ENCODE measurements at regions not wholly inside any gene's neighbourhood (a gene's known extent, or its start where the extent isn't known, plus 50 kb on each side); places are given as distances from the start of the nearest gene placed in this dataset.
"Not testable (repeated sequence)": the region's sequence is repeated elsewhere in the genome, so short reads cannot be mapped to it uniquely, and the experiment has no call there.

DNA sequence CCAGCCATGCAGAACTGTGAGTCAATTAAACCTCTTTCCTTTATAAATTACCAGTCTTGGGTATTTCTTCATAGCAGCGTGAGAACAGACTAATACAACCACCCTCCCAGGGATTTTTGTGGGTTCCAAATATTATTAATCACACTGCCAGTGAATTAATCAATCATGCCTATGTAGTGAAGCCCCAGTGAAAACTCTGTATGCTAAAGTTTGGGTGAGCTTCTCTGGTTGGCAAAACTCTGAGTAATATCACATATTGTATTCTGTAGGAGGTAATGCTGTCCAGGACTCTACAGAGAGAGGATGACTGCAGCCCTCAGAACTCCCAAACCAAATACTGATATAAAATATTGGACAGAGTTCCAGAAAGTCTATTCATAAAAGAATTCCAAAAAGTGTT is 216.9 kb downstream of the RPAP3 start:
- DNase-seq (ENCODE audit: low read depth): no peak

DNA sequence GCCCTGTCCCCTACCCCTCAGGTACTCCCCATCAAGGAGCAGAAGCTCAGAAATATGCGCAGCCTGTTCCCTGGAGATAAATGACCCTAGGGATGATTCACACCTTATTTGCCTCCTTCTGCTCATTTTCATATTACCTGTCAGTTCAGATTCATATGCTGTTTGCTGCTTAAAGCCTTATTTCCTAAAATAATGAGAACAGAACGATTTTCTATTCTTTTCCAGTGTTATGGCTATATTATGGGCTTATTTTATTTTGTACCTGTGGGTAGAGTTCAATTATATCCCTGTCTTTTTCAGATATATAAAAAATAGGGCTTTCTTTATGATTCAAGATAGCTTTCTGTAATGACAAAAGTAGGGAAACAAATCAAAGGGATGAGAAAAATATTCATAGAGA is 224.8 kb downstream of the RPAP3 start:
- DNase-seq (ENCODE audit: low read depth): no peak

DNA sequence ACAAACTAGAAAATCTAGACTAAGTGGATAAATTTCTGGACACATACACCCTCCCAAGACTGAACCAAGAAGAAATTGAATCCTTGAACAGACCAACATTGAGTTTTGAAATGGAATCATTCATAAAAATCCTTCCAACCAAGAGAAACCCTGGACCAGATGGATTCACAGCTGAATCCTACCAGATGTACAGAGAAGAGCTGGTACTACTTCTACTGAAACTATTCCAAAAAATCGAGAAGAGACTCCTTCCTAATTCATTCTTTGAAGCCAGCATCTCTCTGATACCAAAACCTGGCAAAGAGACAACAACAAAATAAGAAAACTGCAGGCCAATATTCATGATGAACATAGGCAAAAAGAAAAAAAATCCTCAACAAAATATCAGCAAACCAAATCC is 227.4 kb downstream of the RPAP3 start:
- DNase-seq (ENCODE audit: low read depth): no peak

DNA sequence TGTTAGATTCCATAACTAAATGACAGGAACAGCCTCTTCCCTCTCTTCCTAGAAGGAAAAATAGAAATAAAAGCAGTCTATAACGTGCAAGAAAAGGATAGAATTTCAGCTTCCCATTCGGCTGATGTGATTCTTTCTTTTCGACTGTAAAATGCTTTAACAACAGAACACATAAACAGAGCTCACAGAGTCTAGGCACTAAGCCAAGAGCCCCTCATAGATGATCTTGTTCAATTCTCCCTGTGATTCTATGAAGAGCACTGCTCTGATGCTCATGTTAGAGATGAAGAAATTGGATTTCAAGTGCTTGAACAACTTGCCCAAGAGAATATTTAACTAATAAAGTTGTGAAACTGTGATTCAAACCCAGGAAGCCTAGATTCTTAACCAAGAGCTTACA is 232.7 kb downstream of the RPAP3 start:
- no peak for DNase-seq (ENCODE audit: low read depth)

DNA sequence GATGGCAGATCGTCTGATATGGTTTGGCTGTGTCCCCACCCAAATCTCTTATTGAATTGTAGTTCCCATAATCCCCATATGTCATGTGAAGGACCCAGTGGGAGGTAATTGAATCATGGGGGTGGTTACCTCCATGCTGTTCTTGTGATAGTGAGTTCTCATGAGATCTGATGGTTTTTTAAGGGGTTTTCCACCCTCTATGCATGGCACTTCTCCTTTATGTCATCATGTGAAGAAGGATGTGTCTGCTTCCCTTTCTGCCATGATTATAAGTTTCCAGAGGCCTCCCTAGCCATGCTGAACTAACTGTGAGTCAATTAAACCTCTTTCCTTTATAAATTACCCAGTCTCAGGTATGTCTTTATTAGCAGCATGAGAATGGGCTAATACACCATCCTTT is 235.5 kb downstream of the RPAP3 start:
- not testable (repeated sequence) for DNase-seq (ENCODE audit: low read depth)

DNA sequence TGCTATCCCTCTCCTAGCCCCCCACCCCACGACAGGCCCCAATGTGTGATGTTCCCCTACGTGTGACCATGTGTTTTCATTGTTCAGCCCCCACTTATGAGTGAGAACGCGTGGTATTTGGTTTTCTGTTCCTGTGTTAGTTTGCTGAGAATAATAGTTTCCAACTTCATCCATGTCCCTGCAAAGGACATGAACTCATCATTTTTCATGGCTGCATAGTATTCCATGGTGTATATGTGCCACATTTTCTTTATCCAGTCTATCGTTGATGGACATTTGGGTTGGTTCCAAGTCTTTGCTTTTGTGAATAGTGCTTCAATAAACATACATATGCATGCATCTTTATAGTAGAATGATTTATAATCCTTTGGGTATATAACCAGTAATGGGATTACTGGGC is 241.9 kb downstream of the RPAP3 start:
- DNase-seq (ENCODE audit: low read depth): not testable (repeated sequence)

DNA sequence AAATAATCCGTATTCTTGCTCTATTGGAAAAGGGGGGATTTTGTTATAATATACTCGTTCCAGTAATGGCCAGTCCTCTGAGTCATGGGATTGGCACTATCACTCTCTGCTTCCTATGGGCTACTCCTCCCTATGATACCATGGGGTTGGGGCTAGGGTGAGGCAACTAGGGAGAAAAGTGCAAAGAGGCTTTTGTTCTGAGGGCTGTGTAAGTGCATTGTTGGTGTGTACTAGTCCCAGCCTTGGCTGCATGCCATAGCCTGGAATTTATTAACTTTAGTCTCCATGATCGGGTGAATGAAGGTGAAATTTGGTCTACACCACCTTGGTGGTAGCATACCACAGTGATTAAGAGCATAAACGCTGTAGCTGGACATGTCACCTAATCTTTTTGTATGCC is 247.6 kb downstream of the RPAP3 start:
- DNase-seq (ENCODE audit: low read depth): no peak

DNA sequence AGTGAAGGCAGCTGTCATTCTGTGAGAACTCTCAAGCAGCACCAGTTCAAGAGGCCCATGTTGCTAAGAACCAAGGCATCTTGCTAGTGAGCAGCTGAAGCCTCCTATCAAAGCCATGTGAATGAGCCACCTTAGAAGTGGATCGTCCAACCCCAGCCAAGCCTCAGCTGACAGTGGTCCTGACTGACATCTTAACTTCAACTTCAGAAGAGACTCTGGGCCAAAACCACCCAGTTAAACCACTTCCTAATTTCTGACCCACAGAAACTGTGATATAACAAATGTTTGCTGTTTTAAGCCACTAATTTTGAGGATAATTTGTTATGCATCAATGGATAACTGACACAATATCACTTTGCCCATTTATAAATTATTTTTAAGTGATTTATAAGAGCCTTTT is 256.0 kb downstream of the RPAP3 start:
- no peak for DNase-seq (ENCODE audit: low read depth)

DNA sequence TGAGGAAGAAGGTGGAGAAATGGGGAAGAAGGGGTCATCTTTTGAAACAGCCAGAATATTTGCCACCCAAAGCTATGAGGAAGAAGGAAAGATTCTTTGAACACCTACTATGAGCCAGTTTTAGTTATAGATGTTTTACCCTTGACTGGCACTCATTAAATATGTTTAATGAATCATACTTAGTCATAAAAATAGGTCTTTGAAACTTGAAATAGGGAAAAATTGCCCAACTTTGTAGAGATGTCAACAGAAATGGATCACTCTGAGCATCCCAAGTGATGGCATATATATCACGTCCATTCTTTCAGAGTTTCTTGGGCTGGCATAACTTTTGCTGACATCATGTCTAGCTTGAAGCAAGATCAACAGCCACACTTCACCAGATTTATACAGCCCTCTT is 263.5 kb downstream of the RPAP3 start:
- DNase-seq (ENCODE audit: low read depth): no peak

DNA sequence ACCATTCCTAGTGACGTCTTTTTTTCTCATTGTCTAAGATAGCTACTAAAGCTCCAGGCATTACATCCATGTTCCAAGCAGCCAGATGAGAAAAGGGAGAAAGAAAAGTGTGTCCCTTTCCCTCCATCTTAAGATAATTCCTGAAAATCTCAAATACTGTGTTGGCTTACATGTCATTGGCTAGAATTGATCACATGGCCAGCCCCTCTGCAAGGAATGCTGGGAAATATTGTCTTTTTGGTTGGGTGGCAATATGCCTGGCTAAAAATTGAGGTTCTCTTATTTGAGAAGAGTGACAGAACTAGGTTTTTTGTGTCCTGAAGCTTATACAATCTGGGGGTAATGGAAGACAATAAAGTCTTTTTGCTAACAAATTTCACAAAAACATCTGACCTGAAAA is 264.3 kb downstream of the RPAP3 start:
- DNase-seq (ENCODE audit: low read depth): no peak

DNA sequence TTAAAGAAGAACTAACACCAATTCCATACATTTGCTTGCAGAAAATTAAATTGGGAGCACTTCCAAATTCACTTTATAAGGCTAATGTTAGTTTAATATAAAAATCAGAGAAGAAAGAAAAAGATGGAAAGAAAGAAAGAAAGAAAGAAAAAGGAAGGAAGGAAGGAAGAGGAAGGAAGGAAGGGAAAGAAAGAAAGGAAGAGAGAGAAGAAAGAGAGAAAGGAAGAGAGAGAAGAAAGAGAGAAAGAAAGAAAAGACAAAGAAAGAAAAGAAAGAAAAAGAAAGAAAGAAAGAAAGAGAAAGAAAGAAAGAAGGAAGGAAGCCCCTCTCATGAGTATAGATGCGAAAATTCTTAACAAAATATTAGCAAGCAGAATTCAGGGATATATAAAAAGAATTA is 267.7 kb downstream of the RPAP3 start:
- no peak for DNase-seq (ENCODE audit: low read depth)

DNA sequence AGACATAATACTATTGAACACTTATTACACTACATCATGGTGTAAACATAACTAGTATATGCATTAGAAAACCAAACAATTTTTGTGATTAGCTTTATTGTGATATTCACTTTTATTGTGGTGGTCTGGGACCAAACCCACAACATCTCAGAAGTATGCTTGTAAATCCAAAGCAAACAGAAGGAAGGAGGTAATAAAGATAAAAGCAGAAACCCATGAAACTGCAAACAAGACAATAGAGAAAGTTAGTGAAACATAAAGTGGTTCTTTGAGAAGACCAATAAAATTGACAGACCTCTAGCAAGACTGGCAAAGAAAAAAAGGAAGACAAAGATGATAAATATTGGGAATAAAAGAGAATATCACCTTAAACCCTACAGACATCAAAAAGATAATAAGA is 268.3 kb downstream of the RPAP3 start:
- no peak for DNase-seq (ENCODE audit: low read depth)

DNA sequence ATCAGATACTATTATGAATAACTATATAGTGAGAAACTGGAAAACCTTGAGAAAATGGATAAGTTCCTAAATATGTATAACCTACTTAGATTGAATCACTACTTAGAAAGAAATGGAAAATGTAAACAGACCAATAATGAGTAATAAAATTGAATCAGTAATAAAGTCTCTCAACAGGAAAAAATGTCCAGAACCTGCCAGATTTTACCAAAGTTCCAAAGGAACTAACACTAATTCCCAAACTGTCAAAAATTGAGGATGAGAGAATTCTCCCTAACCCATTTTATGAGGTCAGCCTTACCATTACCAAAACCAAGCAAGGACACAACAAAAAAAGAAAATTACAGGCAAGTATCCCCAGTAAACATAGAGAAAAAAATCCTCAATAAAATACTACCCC is 272.0 kb downstream of the RPAP3 start:
- no peak for DNase-seq (ENCODE audit: low read depth)

DNA sequence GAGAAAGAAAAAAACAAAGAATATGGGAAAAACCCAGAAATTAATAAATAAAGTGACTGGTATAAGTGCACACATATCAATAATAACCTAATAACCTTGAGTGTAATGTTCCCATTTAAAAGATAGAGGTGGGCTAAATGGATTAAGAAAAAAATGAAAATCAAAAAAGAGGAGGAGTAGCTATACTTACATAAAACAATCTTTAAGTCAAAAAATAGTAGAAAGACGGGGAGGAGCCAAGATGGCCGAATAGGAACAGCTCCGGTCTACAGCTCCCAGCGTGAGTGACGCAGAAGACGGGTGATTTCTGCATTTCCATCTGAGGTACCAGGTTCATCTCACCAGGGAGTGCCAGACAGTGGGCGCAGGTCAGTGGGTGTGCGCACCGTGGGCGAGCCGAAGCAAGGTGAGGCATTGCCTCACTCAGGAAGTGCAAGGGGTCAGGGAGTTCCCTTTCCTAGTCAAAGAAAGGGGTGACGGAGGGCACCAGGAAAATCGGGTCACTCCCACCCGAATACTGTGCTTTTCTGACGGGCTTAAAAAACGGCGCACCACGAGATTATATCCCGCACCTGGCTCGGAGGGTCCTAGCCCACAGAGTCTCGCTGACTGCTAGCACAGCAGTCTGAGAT is 279.0 kb downstream of the RPAP3 start:
- DNase-seq (ENCODE audit: low read depth): not testable (repeated sequence)

DNA sequence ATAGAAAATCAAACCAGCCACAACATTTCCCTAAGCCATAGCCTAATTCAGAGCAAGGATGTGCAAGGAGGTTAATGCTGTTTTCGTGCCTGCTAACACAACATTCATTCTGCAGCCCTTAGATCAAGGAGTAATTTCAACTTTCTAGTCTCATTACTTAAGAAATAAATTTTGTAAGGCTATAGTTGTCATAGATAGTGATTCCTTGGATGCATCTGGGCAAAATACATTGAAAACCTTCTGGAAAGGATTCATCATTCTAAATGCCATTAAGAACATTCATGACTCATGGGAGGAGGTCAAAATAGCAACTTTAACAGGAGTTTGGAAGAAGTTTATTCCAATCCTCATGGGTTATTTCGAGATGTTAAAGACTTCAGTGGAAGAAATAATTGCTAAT is 283.2 kb downstream of the RPAP3 start:
- DNase-seq (ENCODE audit: low read depth): no peak

DNA sequence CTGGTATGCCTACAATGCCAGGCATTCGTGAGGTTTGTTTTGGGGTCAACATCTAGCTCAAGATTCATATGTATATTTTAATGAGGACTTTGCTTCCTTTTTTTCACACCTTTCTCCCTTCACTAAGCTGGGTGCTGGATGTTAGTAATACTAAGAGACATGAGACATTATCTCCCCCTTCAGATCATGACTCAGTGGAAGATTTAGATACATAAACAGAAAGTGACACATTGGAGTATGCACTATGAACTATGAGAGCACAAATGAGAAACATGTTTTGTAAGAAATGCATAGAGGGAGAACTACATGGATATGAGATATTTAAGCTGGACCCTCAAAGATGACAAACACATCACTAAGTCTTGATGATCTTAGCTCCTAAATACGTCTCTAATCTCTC is 286.3 kb downstream of the RPAP3 start:
- no peak for DNase-seq (ENCODE audit: low read depth)

DNA sequence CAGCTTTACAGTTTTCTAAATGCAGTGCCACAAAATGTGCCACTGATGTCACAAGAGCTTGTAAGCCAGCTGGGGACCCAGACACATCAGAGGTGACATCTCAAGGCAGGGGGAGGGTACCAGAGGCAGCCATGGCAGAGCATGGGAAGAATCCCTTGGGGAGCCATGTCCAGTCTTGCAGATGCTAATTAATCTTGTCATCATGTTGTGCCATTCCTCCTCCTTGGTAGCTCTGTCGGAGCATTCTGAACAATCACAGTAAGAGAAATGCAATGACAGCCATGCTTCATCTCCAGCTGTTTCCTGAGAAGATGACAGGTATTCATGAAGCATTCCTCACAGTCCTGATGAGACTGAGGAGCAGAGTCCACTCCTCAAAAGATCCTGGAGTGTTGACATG is 287.9 kb downstream of the RPAP3 start:
- DNase-seq (ENCODE audit: low read depth): no peak

DNA sequence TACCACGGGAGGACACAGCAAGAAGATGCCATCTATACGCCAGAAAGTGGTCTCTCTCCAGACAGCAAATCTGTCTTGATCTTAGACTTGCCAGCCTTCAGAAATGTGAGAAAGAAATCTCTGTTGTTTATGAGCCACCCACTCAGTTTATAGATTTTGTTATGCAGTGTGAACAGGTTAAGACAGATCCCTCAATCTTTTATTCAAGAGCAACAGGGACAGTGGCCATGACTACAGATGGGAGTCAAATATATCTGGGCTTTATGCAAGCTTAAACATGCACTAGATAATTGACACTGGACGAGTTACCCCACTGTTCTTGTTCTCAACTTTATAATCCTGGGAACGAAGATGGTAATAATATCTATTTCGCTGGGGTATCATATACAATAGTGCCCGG is 288.7 kb downstream of the RPAP3 start:
- no peak for DNase-seq (ENCODE audit: low read depth)

DNA sequence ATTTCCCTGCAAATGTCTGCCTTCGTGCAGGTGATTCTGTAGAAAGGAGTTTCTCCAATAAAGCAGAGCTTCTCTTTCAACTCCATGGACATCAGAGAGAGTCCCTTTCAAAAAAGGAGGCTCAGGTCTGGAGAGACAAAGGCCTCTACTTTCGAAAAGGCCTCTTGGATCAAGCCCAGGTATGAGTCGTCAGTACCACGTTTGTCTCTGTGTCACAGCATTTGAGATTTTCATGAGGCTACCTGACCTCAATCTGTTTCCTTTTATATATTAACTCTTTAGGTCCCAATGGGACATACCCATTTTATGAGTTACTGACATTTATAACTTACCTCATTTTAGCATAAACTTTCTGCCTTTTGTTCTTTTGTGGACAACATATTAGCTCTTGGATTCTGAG is 290.8 kb downstream of the RPAP3 start:
- no peak for DNase-seq (ENCODE audit: low read depth)

DNA sequence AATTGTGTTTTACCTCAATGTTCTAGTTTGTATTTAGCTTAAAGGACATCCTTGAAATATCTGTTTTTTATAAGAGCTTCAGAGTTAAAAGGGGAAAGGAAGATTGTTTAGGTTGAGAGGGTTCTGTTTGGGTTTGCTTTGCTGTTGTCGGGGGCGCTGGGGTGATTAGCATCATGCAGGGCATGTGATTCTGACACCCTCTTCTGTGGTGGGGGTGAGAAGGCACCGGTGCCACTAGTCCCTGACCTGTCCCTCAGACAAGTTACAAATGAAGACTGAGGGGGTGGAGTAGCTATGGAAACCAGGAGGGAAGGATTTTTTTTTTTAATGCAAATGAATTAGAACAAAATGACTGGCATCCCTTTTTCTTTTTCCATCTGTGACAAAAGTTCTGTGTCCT is 291.3 kb downstream of the RPAP3 start:
- no peak for DNase-seq (ENCODE audit: low read depth)

DNA sequence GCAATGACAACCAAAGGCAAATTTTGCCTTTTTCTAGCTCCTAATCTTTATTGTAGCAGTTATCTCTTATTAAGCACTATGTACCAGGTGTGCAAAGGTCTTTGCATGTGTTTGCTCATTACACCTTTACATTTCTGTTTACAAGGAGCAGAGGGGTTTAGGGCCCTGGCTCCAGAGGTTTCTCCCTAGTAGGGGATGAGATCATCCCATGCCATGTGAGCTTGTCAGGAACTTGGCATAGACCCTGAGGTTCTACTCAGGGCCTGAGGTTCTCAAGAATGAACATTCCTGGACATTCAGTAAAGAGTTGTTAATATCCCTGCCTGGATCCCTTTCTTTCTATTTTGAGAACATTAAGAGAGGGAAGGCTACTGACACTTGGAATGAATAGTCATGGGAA is 292.0 kb downstream of the RPAP3 start:
- DNase-seq (ENCODE audit: low read depth): no peak

DNA sequence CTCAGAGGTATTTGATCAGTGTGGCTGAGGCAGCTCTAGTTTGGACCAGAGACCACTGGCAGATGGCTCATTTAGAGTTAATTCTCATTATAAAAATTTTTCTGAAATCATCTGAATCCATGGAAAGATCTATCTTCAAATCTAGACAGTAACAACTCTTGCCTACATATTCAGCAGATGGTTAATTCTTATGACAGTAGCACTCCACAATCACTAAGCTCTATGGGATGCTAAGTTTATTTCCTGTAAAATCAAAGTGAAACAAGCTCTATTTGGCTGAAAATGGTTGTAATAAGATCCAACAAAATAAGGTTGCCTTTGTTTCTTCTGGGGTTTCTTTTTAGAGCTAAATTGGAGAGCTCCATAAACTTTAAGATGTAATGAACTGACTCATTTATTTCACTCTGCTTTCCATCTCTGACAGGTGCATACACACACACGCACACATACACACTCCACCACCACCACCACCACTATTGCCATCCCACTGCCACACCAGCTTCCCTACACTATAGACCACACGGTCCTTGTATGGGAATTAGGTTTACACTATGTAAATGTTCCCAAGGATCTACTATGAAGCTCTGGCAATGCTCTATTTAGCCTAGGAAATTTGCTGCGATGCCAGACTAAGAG is 293.1 kb downstream of the RPAP3 start:
- DNase-seq (ENCODE audit: low read depth): no peak

DNA sequence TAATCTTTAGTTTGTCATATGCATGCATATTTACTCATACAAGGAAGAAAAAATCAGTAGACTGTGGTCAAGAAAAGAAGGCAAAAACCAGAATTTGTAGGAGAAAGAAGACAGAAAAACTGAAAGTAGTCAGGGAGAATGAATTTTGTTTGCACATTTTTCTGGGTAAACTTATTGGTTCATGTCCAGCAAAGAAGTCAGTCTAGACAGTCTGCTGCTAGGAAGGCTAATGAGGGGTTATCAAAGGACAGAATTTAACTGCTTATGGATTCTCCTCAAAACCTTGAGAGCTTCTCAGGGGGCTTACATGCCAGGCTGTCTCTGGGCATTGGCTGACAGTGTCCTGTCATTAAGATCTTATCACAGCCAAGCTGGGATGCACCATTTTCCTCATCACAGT is 293.9 kb downstream of the RPAP3 start:
- DNase-seq (ENCODE audit: low read depth): no peak

DNA sequence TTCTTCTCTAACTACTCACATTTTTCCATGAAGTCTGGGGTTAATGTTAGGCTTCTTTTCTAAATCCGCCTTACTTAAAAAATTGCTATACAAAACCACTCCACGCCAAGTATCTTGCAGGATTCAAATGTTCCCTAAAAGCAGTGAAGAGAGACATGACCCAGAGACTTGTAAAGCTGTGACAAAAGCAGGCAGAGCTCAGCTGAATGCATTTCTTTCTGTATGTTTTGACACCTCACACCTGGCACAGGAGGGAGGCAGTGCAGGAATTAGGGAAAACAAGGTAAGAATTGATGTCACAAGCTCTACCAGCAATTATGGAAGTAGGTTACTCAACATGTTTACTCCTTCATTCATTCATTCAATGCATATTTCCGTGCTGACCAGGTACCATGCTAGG is 295.0 kb downstream of the RPAP3 start:
- no peak for DNase-seq (ENCODE audit: low read depth)
